ENCODE measurements at regions not wholly inside any gene's neighbourhood (a gene's known extent, or its start where the extent isn't known, plus 50 kb on each side); places are given as distances from the start of the nearest gene placed in this dataset.

DNA sequence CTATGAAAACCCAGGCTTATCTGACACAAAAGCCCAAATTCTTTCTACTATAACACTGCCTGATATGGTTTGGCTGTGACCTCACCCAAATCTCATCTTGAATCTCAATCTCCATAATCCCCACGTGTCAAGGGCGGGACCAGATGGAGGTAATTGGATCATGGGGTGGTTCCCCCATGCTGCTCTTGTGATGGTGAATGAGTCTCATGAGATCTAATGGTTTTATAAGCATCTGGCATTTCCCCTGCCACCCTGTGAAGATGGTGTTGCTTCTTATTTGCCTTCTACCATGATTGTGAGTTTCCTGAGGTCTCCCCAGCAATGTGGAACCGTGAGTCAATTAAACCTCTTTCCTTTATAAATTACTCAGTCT is 123.3 kb upstream of the USP24 start:
- no peak for TF ChIP-seq EP300 (IDR thresholded peaks at IDR 0.05; ENCODE audit: borderline replicate concordance)
- no peak for TF ChIP-seq FOXM1 (IDR thresholded peaks at IDR 0.05; ENCODE audit: borderline replicate concordance, low read depth)
- no peak for TF ChIP-seq CEBPB (IDR thresholded peaks at IDR 0.05)
- TF ChIP-seq MAX (IDR thresholded peaks at IDR 0.05): no peak
- TF ChIP-seq NFIC (IDR thresholded peaks at IDR 0.05): no peak

DNA sequence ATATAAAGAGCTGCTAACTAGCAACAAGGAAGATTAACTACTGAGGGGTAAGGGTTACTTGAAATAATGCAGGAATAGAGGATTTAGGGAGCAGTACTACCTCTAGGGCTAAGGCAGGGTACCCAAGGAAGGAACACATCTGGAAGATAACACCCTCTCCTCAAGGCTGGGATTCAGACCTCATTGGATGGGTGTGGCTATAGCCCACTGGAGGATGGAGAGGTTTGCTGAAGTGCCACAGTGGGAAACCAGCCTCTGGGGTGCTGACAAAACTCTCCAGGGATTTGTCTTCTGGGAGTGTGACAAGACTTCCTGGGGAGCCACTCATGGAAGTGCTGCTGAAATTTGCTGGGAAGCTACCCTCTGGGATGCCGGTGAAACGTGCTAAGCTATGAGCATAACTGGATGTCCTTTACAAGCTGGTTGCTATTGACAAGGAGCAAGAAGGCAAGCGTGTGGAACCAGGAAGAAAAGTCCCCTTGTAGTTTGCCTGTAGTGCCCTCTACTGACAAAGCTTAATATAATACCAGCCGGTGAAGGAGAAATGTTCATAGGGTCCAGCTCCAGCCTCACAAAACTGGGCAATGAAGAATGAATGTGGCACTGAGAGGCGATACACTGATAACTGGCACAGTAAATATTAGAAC is 122.8 kb upstream of the USP24 start:
- TF ChIP-seq RAD21 (IDR thresholded peaks at IDR 0.05; ENCODE audit: low read depth) (peak; percentile 73), REST (IDR thresholded peaks at IDR 0.05; ENCODE audit: low read depth) (no peak), ZBTB7A (IDR thresholded peaks at IDR 0.05; ENCODE audit: low read depth) (no peak), EGR1 (IDR thresholded peaks at IDR 0.05) (no peak)

GRCh38 chr1:55334797-55335196 is 119.6 kb upstream of the USP24 start:
- TF ChIP-seq EP300 (IDR thresholded peaks at IDR 0.05; ENCODE audit: borderline replicate concordance) (no peak), CREB1 (IDR thresholded peaks at IDR 0.05; ENCODE audit: low read depth) (no peak), TAF1 (IDR thresholded peaks at IDR 0.05; ENCODE audit: low read depth) (no peak), MAX (IDR thresholded peaks at IDR 0.05) (no peak), TCF12 (IDR thresholded peaks at IDR 0.05; ENCODE audit: low read depth) (no peak), NFIC (IDR thresholded peaks at IDR 0.05) (no peak), REST (IDR thresholded peaks at IDR 0.05; ENCODE audit: low read depth) (no peak), YY1 (IDR thresholded peaks at IDR 0.05; ENCODE audit: low read depth) (no peak), TEAD4 (IDR thresholded peaks at IDR 0.05) (no peak), FOXM1 (IDR thresholded peaks at IDR 0.05; ENCODE audit: borderline replicate concordance, low read depth) (no peak), RAD21 (IDR thresholded peaks at IDR 0.05; ENCODE audit: low read depth) (no peak), EGR1 (IDR thresholded peaks at IDR 0.05) (no peak)
- TF ChIP-seq, protein P1, sequence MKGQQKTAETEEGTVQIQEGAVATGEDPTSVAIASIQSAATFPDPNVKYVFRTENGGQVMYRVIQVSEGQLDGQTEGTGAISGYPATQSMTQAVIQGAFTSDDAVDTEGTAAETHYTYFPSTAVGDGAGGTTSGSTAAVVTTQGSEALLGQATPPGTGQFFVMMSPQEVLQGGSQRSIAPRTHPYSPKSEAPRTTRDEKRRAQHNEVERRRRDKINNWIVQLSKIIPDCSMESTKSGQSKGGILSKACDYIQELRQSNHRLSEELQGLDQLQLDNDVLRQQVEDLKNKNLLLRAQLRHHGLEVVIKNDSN (IDR thresholded peaks at IDR 0.05): no peak

GRCh38 chr1:55334160-55334559 is 119.0 kb upstream of the USP24 start:
- no peak for TF ChIP-seq REST (IDR thresholded peaks at IDR 0.05; ENCODE audit: low read depth)
- no peak for TF ChIP-seq CEBPB (IDR thresholded peaks at IDR 0.05)
- TF ChIP-seq MAX (IDR thresholded peaks at IDR 0.05): no peak

DNA sequence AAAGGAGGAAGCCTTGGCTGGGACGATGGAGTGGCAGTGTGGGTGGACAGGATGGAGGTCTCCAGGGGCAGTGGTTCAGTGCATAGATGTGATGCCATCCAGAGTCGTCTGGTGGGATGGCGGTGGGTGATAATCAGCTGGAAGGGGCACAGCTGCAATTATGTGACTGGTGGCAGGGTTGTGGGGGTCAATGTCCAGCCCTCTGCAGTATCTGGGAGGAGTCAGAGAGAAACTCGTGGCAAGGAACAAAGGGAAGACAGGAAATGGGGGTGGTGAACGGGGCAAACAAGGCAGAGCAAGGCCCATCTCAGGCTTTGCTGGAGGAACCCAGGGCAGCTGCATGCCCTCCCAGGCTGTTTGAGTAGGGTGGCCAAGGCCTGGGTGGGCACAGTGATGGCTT is 118.3 kb upstream of the USP24 start:
- no peak for TF ChIP-seq NFIC (IDR thresholded peaks at IDR 0.05)
- no peak for TF ChIP-seq FOXM1 (IDR thresholded peaks at IDR 0.05; ENCODE audit: borderline replicate concordance, low read depth)
- no peak for TF ChIP-seq TEAD4 (IDR thresholded peaks at IDR 0.05)
- no peak for TF ChIP-seq EGR1 (IDR thresholded peaks at IDR 0.05)
- TF ChIP-seq MAX (IDR thresholded peaks at IDR 0.05): no peak
- TF ChIP-seq, protein P1 (IDR thresholded peaks at IDR 0.05): no peak
- TF ChIP-seq ZBTB7A (IDR thresholded peaks at IDR 0.05; ENCODE audit: low read depth): no peak
- TF ChIP-seq EP300 (IDR thresholded peaks at IDR 0.05; ENCODE audit: borderline replicate concordance): no peak
